ENCODE measurements at regions not wholly inside any gene's neighbourhood (a gene's known extent, or its start where the extent isn't known, plus 50 kb on each side); places are given as distances from the start of the nearest gene placed in this dataset.

DNA sequence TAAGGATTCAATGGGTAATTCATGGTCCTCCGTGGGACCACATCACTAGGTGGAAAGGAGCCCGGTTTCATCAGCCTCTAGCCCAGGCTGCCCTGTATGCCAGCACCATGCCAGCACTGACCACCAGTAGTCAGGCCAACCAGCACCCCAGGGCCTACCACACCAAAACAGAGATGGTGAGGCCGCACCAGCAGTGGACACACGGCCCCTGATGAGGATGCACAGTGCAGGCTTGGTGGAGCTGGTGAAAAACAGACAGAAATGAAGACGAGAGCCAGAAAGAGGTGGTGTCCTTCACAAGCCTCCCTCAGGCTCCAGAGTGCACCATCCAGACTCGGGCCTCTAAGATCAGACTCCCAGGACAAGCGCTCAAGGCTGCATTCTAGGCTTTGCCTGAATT lies 128.2 kb downstream of the MED10 start:
- TF ChIP-seq PHF8 (conservative IDR thresholded peaks at IDR 0.05; ENCODE audit: low read depth, low read length) (no peak), SIN3A (conservative IDR thresholded peaks at IDR 0.05 in 1 of 2, IDR thresholded peaks at IDR 0.05 in 1 of 2; ENCODE audit: low read depth in 1 of 2, low read length in 2 of 2) (no peak), KDM1A (IDR thresholded peaks at IDR 0.05; ENCODE audit: borderline replicate concordance, low read length) (no peak), SAP30 (IDR thresholded peaks at IDR 0.05; ENCODE audit: insufficient read depth, insufficient replicate concordance, low read length) (no peak), POLR2AphosphoS5 (IDR thresholded peaks at IDR 0.05; ENCODE audit: low read depth, low read length) (no peak), POU5F1 (IDR thresholded peaks at IDR 0.05; ENCODE audit: low read depth, low read length) (no peak), CHD2 (IDR thresholded peaks at IDR 0.05; ENCODE audit: low read length) (no peak), MAFK (IDR thresholded peaks at IDR 0.05; ENCODE audit: low read depth, low read length) (no peak)
- TF ChIP-seq, protein P1, sequence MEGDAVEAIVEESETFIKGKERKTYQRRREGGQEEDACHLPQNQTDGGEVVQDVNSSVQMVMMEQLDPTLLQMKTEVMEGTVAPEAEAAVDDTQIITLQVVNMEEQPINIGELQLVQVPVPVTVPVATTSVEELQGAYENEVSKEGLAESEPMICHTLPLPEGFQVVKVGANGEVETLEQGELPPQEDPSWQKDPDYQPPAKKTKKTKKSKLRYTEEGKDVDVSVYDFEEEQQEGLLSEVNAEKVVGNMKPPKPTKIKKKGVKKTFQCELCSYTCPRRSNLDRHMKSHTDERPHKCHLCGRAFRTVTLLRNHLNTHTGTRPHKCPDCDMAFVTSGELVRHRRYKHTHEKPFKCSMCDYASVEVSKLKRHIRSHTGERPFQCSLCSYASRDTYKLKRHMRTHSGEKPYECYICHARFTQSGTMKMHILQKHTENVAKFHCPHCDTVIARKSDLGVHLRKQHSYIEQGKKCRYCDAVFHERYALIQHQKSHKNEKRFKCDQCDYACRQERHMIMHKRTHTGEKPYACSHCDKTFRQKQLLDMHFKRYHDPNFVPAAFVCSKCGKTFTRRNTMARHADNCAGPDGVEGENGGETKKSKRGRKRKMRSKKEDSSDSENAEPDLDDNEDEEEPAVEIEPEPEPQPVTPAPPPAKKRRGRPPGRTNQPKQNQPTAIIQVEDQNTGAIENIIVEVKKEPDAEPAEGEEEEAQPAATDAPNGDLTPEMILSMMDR (IDR thresholded peaks at IDR 0.05; ENCODE audit: control extremely low read depth in 1 of 3, insufficient read depth in 1 of 3, low read depth in 1 of 3, low read length in 3 of 3) = no peak
- TF ChIP-seq, protein P2, sequence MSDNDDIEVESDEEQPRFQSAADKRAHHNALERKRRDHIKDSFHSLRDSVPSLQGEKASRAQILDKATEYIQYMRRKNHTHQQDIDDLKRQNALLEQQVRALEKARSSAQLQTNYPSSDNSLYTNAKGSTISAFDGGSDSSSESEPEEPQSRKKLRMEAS (IDR thresholded peaks at IDR 0.05) = no peak
- TF ChIP-seq, protein P3, sequence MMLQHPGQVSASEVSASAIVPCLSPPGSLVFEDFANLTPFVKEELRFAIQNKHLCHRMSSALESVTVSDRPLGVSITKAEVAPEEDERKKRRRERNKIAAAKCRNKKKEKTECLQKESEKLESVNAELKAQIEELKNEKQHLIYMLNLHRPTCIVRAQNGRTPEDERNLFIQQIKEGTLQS (IDR thresholded peaks at IDR 0.05; ENCODE audit: insufficient read depth, low read depth, low read length) = no peak
- TF ChIP-seq, protein P4, sequence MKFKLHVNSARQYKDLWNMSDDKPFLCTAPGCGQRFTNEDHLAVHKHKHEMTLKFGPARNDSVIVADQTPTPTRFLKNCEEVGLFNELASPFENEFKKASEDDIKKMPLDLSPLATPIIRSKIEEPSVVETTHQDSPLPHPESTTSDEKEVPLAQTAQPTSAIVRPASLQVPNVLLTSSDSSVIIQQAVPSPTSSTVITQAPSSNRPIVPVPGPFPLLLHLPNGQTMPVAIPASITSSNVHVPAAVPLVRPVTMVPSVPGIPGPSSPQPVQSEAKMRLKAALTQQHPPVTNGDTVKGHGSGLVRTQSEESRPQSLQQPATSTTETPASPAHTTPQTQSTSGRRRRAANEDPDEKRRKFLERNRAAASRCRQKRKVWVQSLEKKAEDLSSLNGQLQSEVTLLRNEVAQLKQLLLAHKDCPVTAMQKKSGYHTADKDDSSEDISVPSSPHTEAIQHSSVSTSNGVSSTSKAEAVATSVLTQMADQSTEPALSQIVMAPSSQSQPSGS (IDR thresholded peaks at IDR 0.05; ENCODE audit: low read length) = no peak

Measured in H1 (cell line).